Mucosa of gallbladder (tissue), 1 donor: ENCODE measurements at regions not wholly inside any gene's neighbourhood (a gene's known extent, or its start where the extent isn't known, plus 50 kb on each side); places are given as distances from the start of the nearest gene placed in this dataset.

Source experiments
- DNase-seq: peaks from one replicate; pipeline ENCODE4 v3.0.0-alpha.2; 2020; ENCODE audit warnings: low spot score
- donor health status: DM: no; HTN: no; CAD: no.

DNA sequence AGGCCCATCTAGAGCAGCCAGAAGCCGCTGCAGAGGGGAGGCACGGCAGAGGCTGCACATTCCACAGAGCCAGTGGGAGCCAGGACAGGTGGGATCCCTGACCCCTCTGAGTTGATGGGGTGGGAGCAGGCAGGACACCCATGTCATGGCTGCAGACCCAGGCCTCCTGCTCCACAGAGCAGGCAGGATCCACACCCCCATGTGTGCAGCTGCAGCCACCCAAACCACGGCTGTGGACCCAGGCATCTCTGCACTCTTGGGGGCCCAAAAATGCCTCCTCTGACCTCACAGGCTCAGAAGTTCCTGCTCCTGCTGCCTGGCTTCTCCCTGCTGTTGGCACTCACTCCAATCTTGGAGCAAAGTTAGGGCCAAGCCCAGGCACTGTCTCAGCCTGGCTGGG is 112.3 kb upstream of the TMEM18 start:
- DNase-seq, result no peak

DNA sequence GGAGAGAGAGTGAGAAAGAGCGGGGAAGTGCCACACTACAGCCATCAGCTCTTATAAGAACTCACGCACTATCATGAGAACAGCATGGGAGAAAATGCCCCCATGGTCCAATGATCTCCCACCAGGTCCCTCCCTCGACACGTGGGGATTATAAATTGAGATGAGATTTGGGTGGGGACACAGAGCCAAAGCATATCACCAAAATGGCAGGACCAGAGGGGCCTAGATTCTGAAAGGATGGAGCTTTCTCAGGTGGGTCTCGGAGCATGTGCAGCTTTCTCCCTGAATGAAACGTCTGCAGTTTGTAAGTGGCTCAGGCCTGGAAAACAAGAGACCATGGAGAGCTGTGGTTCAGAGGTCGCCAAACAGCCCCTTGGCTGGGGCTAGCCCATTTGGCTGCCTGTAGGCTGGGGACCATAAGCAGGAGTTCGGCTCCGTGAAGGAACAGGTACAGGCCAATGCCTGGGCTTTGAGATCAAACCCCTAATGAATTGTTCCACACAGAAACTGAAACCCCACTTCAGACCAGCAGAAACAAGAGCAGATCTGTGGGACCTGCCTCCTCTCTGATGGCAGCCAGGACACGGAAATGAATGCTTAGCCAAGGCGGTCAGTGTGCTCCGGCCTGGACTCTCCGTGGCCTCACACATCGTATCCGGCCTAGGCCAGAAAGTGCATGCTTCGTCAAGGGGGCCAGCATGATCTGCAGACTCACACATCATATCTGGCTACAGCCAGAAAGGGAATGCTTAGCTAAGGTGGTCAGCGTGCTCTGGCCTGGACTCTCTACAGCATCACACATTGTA is 111.2 kb upstream of the TMEM18 start:
- DNase-seq, result no peak

DNA sequence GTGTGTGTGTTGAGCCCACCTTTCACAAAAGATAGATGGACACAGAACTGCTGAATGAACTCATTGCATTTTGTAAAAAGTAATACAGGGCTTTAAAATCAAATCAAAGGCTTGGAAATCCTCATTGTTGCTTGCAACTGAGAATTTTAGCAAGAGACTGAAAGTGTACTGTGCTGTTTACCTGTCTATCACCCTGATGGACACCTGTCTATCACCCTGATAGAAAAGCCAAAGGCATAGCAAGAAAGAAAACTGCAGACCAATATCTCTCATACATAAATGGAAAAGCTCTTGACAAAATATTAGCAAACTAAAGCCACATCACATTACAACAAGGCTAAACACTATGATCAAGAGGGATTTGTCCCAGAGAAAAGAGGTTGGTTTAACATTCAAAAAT is 107.5 kb upstream of the TMEM18 start:
- no peak for DNase-seq

DNA sequence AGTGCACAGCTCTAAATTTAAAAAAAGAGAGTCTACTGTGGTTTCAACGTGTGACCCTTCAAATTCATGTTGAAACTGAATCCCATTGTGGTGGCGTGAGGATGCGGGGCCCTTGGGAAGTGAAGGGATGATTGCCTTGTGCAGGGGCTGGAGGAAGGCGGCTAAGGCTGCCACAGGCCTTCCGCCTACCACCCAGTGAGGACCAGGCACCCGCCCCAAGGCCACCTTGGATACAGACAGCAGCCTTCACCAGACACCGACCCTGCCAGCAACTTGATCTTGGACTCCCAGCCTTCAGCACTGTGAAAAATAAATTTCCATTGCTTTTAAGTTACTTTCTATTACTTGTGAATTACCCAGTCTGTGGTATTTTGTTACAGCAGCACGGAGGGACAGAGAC is 103.4 kb upstream of the TMEM18 start:
- no peak for DNase-seq

GRCh38 chr2:780002-780401 is 102.8 kb upstream of the TMEM18 start:
- no peak for DNase-seq

GRCh38 chr2:778731-779350 is 101.6 kb upstream of the TMEM18 start:
- DNase-seq, result no peak

- DNase-seq, result no peak
Observed at GRCh38 chr2:777546-777945, 100.3 kb upstream of the TMEM18 start.

- DNase-seq, result no peak
Observed at GRCh38 chr2:777051-777450, 99.8 kb upstream of the TMEM18 start.

DNA sequence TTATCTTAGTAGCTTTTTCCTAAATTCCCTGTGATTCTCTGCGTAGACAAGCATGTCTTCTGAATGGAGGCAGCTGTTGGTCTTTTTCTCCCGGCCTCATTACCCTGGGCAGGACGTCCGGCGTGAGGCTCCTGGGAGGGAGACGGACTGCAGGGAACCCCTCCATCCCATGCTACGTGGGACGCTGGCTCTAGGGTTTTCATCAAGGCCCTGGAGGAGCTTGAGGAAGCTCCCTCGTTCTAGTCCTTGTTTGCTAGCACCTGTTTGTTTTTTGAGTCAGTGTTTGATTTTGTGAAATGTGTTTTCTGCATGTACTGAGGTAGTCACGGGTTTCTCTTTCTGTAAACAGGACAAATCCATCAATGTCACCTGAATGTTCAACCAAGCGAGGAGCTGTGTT is 99.3 kb upstream of the TMEM18 start:
- no peak for DNase-seq

DNA sequence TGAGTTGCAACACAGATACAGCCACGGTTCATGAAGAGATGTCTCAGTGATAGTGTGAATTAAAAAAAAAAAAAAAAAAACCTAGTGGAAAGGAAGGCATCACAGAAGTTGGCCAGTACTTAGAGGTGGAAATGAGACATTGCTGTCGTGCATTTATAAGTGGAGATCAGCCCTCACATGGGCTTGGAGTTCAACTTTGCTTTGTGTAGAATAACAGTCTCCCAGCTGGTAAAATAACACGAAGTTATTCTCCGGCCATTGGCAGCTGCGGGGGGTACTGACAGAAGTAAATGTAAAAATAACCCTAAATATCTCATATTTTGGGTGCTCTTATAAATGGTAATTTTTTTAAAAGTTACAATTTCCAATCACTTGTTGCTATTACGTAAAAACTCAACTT is 98.8 kb upstream of the TMEM18 start:
- no peak for DNase-seq

DNA sequence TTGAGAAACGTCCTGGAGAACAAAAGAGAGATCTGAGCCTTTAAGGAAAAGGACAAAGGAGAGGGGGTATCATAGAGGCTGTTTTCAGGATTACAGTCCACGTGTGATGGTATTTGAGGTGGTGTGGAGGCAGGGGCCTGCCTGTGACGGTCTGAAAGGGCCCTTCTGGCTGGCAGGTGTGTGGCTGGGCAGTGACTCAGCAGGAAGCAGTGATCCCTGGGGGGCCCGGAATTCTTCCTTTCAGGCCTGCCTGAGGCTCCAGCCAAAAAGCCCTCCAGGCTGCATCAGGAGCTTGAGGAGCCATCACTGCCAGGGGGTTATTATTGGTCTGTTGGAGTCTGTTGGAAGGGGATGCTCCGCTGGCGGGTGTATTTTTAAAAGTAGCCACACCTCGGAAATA is 97.2 kb upstream of the TMEM18 start:
- no peak for DNase-seq

DNA sequence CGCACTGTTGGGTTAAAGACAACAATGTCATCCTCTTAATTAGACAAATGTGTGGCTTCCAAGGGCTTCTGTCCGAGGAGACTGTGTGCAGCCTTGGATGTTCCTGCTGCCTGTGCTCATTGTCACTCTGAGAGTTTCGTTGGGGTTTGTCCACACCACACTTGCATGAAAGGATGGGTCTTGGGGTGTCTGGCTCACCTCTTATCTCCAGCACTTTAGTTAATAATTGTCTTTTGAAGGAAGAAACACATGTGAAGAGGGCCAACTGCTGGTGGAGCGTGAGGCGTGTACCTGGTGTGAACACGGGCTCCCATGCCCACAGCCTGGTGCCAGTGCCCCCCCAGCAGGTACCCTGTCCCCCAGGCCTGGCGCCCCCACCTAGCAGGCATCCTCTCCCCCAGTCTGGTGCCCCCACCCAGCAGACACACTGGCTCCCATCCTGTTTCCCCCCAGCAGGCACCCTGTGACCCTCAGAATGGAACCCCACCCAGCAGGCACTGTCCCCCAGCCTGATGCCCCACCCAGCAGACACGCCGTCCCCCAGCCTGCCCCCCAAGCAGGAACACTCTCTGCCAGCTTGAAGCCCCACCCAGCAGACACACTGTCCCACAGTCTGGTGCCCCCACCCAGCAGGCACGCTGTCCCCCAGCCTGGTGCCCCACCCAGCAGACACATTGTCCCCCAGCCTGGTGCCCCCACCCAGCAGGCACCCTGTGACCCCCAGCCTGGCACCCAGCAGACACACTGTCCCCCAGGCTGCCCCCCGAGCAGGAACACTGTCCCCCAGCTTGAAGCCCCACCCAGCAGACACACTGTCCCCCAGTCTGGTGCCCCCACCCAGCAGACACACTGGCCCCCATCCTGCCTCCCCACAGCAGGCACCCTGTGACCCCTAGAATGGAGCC is 96.3 kb upstream of the TMEM18 start:
- no peak for DNase-seq

DNA sequence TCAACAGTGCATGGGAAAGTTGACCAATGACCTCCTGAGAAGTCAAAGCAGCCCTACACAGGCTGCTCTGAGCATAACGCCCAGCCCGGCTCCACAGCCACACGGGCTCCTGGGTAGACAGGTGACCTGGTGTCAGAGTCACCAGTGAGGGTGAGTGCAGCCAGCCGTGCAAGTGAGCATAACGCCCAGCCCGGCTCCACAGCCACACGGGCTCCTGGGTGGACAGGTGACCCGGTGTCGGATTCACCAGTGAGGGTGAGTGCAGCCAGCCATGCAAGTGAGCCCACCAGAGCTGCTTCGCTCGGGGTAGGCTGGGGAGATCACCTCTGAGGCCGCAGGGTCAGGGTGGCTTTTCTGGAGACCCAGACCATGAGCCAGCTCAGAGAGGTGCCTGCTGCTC is 94.3 kb upstream of the TMEM18 start:
- no peak for DNase-seq

DNA sequence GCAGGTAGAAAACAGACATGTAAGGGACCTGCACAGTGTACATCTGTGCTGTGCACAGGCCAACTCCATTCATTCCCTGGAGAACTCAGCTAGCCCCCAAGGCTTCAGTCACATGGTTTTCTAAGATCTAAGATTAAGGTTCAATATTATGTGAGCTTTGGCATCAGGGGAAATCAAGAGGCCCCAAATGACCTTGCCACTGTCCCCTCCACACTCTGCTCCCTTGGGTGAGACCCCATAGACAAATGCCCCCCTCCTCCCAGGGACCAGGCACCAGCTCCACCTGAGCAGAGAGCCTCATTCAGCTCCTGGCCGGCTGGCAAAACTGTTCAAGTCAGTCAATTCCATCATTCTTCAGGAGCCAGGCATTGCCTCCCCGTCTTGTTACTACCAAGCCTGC is 93.6 kb upstream of the TMEM18 start:
- no peak for DNase-seq

GRCh38 chr2:769771-770170 is 92.6 kb upstream of the TMEM18 start:
- DNase-seq, result no peak

DNA sequence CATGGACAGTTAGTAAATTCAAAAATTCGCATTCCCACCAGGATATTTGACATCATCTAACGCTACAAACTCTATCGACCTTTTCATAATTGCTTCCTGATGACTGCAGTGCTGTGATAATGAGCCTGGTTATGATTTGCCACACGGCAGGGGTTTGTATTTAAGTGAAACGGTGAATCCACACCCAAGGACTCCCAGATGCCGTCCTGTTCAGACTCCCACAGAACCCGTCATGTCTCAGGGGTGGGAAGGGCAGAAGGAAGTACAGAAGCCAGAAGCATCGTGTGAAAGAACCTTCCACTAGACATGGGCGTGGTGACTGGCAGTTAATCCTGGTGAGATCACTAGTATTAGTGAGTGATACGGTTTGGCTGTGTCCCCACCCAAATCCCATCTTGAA is 91.2 kb upstream of the TMEM18 start:
- no peak for DNase-seq

- DNase-seq, result no peak
Observed at GRCh38 chr2:767944-768343, 90.7 kb upstream of the TMEM18 start.

DNA sequence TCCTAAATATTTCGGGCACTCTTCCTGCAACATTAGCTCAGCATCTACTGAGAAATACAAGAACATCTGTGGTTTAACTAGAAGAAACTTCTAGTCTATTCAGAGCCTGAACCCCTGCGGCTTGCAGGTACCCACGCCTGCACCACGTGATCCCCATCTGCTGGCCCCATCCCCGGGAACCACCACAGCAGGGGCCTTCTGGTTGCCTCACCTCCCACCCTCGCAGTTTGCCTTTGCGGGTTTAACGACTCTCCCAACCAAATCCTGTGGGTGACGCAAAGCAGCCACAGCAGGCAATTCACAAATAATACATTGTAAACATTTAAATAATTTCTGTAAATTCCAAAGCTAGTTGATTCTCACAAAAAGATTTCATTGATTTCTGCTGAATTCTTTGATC is 90.2 kb upstream of the TMEM18 start:
- DNase-seq, result peak; percentile 18

GRCh38 chr2:766255-766654 is 89.0 kb upstream of the TMEM18 start:
- no peak for DNase-seq

- DNase-seq, result no peak
Observed at GRCh38 chr2:765369-765768, 88.2 kb upstream of the TMEM18 start.

DNA sequence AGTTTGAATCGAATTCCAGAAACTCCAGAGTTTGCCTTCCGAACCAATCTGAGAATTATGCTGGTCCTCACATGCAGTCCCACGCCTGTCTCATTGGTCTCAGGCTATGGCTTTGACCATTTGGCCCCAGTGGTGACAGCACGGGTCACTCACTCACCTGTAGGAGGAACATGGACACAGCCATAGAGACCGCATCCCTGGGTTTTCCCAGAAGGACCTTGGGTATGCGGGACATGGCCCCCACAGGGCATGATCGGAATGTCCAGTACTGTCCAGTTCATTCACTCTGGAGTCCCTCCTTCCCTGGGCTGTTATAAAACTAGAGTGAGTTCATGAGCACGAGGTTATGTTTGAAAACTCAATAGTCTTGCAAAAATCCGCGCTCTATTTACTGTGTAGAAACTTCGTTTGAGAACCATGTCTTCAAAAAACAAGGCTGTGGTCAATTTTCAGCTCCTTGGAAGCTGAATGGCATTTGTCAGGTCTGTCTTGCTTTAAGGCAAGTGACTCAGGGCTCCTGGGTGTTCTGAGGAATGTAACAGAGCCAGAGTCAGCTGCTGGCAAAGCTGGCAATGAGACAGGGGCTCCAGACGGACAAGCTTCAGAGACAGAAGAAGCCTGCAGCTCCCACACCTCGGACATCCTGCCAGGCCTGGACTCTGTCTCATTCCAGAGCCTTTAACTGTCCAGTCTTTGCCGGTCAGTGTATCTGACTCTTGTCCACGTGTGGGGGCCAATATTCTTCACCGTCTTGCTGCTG is 86.7 kb upstream of the TMEM18 start:
- DNase-seq, result no peak

DNA sequence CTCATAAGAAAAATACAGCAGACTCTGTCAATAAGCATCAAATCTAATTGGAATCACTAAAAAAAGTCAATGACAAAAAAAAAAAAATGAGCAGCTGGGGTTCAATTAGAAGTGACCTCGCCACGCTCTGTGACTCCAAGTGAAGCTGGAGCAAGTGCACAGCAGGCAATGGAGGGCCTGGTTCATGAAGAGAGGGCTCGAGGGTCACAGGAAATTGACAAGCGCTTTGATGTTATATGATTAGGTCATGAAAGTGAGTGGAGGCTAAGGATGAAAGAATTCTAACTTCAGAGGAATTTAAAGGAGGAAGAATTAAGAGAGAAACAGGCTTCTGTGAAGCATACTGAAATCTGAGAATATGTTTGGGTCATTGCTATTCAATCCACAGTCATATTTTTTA is 85.4 kb upstream of the TMEM18 start:
- no peak for DNase-seq
